GM19452 (cell line): ENCODE measurements at regions not wholly inside any gene's neighbourhood (a gene's known extent, or its start where the extent isn't known, plus 50 kb on each side); places are given as distances from the start of the nearest gene placed in this dataset.

Experiments
- ATAC-seq: cut with Tn5 transposase; IDR thresholded peaks from one replicate; pipeline ENCODE4 v1.9.1; 2021; ENCODE audit not compliant: unreplicated experiment

DNA sequence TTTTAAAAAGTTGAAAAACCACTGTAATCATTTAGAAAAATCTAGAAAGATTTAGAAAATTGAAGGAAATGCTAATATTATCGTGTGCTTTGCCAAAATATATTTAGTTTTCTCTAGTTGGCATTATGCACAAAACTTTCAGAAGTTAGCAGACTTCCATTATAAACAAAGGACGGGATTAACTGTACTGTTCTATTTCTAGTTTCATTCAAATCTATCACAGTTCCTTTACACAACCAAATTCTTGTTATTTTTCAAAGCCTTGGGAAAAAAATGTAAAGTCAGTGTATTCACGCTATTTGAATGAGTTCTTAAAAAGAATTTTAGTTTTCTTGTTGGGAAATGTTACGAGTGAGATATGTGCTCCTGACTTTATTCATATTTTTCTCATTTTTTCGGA lies 277.8 kb downstream of the LMO7 start:
- ATAC-seq, result no peak

- ATAC-seq, result no peak
These were observed 274.5 kb downstream of the LMO7 start for GRCh38 chr13:75910591-75910990.
